GM23338 (cell line): ENCODE measurements at regions not wholly inside any gene's neighbourhood (a gene's known extent, or its start where the extent isn't known, plus 50 kb on each side); places are given as distances from the start of the nearest gene placed in this dataset.
A peak's percentile ranks its signal among the peaks of the same experiment; 100 is the strongest.

Experiments
- CTCF ChIP-seq, 2 experiments: fragments of 200-600 bp in 1 of 2; sonication (generic) in 1 of 2; conservative IDR thresholded peaks; 2 replicates each; pipeline versions ENCODE4 v1.5.1 to v1.6.1; 2016 to 2017; ENCODE audit warnings: antibody characterized with exemption in 2 of 2, low read depth in 2 of 2, mild to moderate bottlenecking in 2 of 2, moderate library complexity in 1 of 2
- EZH2 ChIP-seq: fragments of 200-600 bp; sonication (generic); IDR thresholded peaks from one replicate; pipeline ENCODE4 v1.8.0; 2017; ENCODE audit warnings: antibody characterized with exemption, mild to moderate bottlenecking, low read depth; ENCODE audit not compliant: unreplicated experiment
- POLR2AphosphoS5 ChIP-seq: IDR thresholded peaks from 2 replicates; pipeline ENCODE4 v1.6.1; 2016; ENCODE audit warnings: antibody characterized with exemption, low read depth
- TF ChIP-seq, protein P1 (sequence below): IDR thresholded peaks from one replicate; pipeline ENCODE4 v1.6.1; 2018; ENCODE audit warnings: antibody characterized with exemption; ENCODE audit not compliant: unreplicated experiment

DNA sequence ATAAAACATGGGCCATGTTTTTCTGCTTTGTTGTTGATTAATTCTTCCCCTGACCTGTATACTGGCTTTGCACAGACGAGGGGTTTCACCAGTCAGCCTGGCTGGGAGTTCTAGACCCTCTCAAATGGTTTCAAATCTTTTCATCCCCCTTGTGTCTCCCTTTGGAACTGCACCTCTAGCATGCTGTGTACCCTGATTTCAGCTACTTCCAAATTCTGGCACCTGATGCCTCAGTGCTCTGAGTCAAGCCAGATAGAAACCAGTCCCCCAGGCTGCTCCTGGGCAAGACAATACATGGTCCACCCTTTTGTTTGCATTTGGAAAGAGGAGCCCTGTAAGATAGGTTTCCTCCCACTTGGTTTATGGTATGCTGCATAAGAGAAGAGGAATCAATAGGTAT lies 290.2 kb downstream of the BTBD3 start:
- TF ChIP-seq CTCF (conservative IDR thresholded peaks at IDR 0.05; ENCODE audit: low read depth in 2 of 2) (peak; percentile 72 to 77), EZH2 (no peak), POLR2AphosphoS5 (no peak)
- TF ChIP-seq, protein P1, sequence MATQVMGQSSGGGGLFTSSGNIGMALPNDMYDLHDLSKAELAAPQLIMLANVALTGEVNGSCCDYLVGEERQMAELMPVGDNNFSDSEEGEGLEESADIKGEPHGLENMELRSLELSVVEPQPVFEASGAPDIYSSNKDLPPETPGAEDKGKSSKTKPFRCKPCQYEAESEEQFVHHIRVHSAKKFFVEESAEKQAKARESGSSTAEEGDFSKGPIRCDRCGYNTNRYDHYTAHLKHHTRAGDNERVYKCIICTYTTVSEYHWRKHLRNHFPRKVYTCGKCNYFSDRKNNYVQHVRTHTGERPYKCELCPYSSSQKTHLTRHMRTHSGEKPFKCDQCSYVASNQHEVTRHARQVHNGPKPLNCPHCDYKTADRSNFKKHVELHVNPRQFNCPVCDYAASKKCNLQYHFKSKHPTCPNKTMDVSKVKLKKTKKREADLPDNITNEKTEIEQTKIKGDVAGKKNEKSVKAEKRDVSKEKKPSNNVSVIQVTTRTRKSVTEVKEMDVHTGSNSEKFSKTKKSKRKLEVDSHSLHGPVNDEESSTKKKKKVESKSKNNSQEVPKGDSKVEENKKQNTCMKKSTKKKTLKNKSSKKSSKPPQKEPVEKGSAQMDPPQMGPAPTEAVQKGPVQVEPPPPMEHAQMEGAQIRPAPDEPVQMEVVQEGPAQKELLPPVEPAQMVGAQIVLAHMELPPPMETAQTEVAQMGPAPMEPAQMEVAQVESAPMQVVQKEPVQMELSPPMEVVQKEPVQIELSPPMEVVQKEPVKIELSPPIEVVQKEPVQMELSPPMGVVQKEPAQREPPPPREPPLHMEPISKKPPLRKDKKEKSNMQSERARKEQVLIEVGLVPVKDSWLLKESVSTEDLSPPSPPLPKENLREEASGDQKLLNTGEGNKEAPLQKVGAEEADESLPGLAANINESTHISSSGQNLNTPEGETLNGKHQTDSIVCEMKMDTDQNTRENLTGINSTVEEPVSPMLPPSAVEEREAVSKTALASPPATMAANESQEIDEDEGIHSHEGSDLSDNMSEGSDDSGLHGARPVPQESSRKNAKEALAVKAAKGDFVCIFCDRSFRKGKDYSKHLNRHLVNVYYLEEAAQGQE: no peak
